ENCODE measurements at regions not wholly inside any gene's neighbourhood (a gene's known extent, or its start where the extent isn't known, plus 50 kb on each side); places are given as distances from the start of the nearest gene placed in this dataset.

DNA sequence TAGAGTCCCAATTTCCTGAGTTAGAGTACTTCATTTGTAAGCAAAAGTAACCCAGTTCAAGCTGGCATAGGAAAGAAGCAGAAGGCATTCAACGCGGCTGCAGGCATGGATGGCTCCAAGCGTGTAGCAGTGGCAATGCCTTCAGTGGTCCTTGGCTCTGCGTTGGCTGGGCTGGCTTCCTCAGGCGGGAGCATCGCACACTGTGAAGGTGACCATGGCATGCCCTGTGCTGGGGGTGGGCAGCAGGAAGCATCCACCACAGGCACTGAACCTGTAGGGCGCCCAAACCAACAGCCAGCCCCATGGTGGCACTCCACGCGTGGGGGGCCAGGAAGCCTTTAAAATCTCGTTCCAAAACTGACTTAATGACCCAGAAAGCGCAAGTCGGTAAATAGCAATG lies 53.6 kb upstream of the SPACA7 start:
- peaks cover 2 to 3% of the 10 kb centered on the region in 2 experiments; a peak in 2 of 4 replicates for H3K9me3 ChIP-seq (ENCODE audit: insufficient read depth in 2 of 2, low read depth in 1 of 2, low read length in 1 of 2)
- POLR2A ChIA-PET (ENCODE audit: partially characterized antibody), result no interaction called here
- H3K36me3 ChIP-seq (ENCODE audit: control insufficient read depth in 2 of 4, insufficient read depth in 4 of 4, low read length in 3 of 4), result no peaks in the 10 kb centered on the region
- H2AK5ac ChIP-seq (ENCODE audit: low read depth, low read length), result no peak overlapping the region
- no peak overlapping the region for H2BK20ac ChIP-seq (ENCODE audit: low read length)
- H3K79me1 ChIP-seq (ENCODE audit: low read depth, low read length), result no peaks in the 10 kb centered on the region
- H3K4me3 ChIP-seq (ENCODE audit: extremely low read depth in 1 of 4, insufficient read depth in 2 of 4, low read depth in 3 of 4, low read length in 4 of 4), result no peak overlapping the region
- 94% methylated on average over 12 of the region's 12 CpGs; no CpG with 5 or more reads in 1 of the 2 experiments for WGBS, 2 experiments (ENCODE audit: extremely low coverage in 1 of 2, insufficient coverage in 1 of 2, insufficient read length in 1 of 2, insufficient replicate concordance in 2 of 2, low coverage in 1 of 2, low lambda C conversion rate in 2 of 2, missing lambda C conversion rate in 1 of 2)
- no peak overlapping the region for H3K14ac ChIP-seq (ENCODE audit: insufficient read length)
- H3K4me1 ChIP-seq (replicated peaks in 1 of 4; ENCODE audit: control insufficient read depth in 3 of 4, insufficient read depth in 4 of 4, low read length in 3 of 4), result peaks cover 0 to 2% (median 0%) of the 10 kb centered on the region in 4 experiments; a peak in 2 of 7 replicates
- FAIRE-seq (no peak), DNase-seq (ENCODE audit: low read depth in 1 of 2, low spot score in 2 of 2) (no peak)
- no peak overlapping the region for H3K18ac ChIP-seq (ENCODE audit: extremely low read depth, low read length)
- no peak overlapping the region for H3K4ac ChIP-seq (replicated peaks; ENCODE audit: insufficient read length, low read depth, low read length)
- no peak overlapping the region for H3K4me2 ChIP-seq (ENCODE audit: insufficient read depth in 1 of 2, low read depth in 2 of 2, low read length in 2 of 2)
- H2BK15ac ChIP-seq (ENCODE audit: low read length), result no peak overlapping the region
- H3K9ac ChIP-seq (replicated peaks in 1 of 4; ENCODE audit: extremely low read depth in 1 of 4, low read depth in 3 of 4, low read length in 3 of 4), result no peak overlapping the region
- CTCF ChIA-PET (ENCODE audit: partially characterized antibody), result interaction anchor here (1.2 to 1.9 kb wide), 2 partner anchors 12 to 121 kb away, joined by 4 to 6 read pairs; no protein-coding TSS in a partner anchor
- no peak overlapping the region for H3K23ac ChIP-seq (ENCODE audit: insufficient read length)
- H2BK120ac ChIP-seq (replicated peaks; ENCODE audit: low read depth, low read length), result no peak overlapping the region
- no peak overlapping the region for H3K27ac ChIP-seq (ENCODE audit: low read depth, low read length)
- no peak overlapping the region for H4K8ac ChIP-seq (ENCODE audit: extremely low read depth, insufficient read depth, low read length)
- peaks cover 5% of the 10 kb centered on the region for H3K23me2 ChIP-seq (ENCODE audit: low read depth, low read length)
- H4K5ac ChIP-seq (ENCODE audit: insufficient read length, low read depth, low read length), result no peak overlapping the region
- no peak overlapping the region for H2BK5ac ChIP-seq (ENCODE audit: low read depth, low read length)
- H4K91ac ChIP-seq (replicated peaks; ENCODE audit: insufficient read length, low read length), result no peak overlapping the region
- no peaks in the 10 kb centered on the region; a peak in 2 of 7 replicates for H3K27me3 ChIP-seq (replicated peaks in 1 of 4; ENCODE audit: control insufficient read depth in 3 of 4, extremely low read depth in 1 of 4, insufficient read depth in 3 of 4, low read length in 3 of 4)
- H2BK12ac ChIP-seq (ENCODE audit: low read depth, low read length), result no peak overlapping the region
- H2AFZ ChIP-seq (ENCODE audit: low read length), result no peak overlapping the region
- no peaks in the 10 kb centered on the region; a peak in 1 of 4 replicates for H3K79me2 ChIP-seq (ENCODE audit: control insufficient read depth in 1 of 2, insufficient read depth in 2 of 2, low read length in 2 of 2)
- no peak overlapping the region for H3K56ac ChIP-seq (replicated peaks; ENCODE audit: insufficient read length, low read depth, low read length)
- no peaks in the 10 kb centered on the region for H4K20me1 ChIP-seq (replicated peaks in 1 of 2; ENCODE audit: control insufficient read depth in 1 of 2, insufficient read depth in 2 of 2, low read length in 2 of 2)
- TF ChIP-seq CBX5 (IDR thresholded peaks at IDR 0.05; ENCODE audit: low read depth, low read length), result no peak
- TF ChIP-seq POLR2A (IDR thresholded peaks at IDR 0.05; ENCODE audit: control extremely low read depth in 1 of 2, low read depth in 2 of 2, low read length in 2 of 2), result no peak
- no peak for TF ChIP-seq JUND (IDR thresholded peaks at IDR 0.05; ENCODE audit: low read length)
- TF ChIP-seq RAD21 (IDR thresholded peaks at IDR 0.05 in 1 of 2, conservative IDR thresholded peaks at IDR 0.05 in 1 of 2; ENCODE audit: low read depth in 2 of 2, low read length in 2 of 2), result no peak
- no peak for TF ChIP-seq CEBPB (IDR thresholded peaks at IDR 0.05; ENCODE audit: low read depth, low read length)
- TF ChIP-seq BRCA1 (IDR thresholded peaks at IDR 0.05; ENCODE audit: low read depth, low read length), result no peak
- no peak for TF ChIP-seq CTBP2 (IDR thresholded peaks at IDR 0.05; ENCODE audit: borderline replicate concordance, insufficient read depth, insufficient read length, low read length)
- TF ChIP-seq SIRT6 (IDR thresholded peaks at IDR 0.05; ENCODE audit: low read length), result no peak
- TF ChIP-seq HDAC2 (IDR thresholded peaks at IDR 0.05; ENCODE audit: borderline replicate concordance in 1 of 2, low read depth in 2 of 2, low read length in 2 of 2), result no peak
- TF ChIP-seq, protein P1, sequence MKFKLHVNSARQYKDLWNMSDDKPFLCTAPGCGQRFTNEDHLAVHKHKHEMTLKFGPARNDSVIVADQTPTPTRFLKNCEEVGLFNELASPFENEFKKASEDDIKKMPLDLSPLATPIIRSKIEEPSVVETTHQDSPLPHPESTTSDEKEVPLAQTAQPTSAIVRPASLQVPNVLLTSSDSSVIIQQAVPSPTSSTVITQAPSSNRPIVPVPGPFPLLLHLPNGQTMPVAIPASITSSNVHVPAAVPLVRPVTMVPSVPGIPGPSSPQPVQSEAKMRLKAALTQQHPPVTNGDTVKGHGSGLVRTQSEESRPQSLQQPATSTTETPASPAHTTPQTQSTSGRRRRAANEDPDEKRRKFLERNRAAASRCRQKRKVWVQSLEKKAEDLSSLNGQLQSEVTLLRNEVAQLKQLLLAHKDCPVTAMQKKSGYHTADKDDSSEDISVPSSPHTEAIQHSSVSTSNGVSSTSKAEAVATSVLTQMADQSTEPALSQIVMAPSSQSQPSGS (IDR thresholded peaks at IDR 0.05; ENCODE audit: low read length), result no peak
- TF ChIP-seq RNF2 (IDR thresholded peaks at IDR 0.05; ENCODE audit: borderline replicate concordance, low read depth, low read length, missing control alignments, poor library complexity, severe bottlenecking), result no peak
- TF ChIP-seq CHD1 (IDR thresholded peaks at IDR 0.05; ENCODE audit: low read depth, low read length), result no peak
